HepG2 (cell line): ENCODE measurements at regions not wholly inside any gene's neighbourhood (a gene's known extent, or its start where the extent isn't known, plus 50 kb on each side); places are given as distances from the start of the nearest gene placed in this dataset.

Source experiments
- EED ChIP-seq: sonication (generic); formaldehyde crosslinking; IDR thresholded peaks from 2 replicates; pipeline ENCODE4 v1.5.0; 2020; ENCODE audit warnings: mild to moderate bottlenecking, missing genetic modification reagents
- HNRNPH1 ChIP-seq: fragments of 200-400 bp; formaldehyde crosslinking; optimal IDR thresholded peaks from 2 replicates; pipeline ENCODE3; 2017; ENCODE audit warnings: mild to moderate bottlenecking, low read depth, low read length
- HOXA9 ChIP-seq: sonication (generic); formaldehyde crosslinking; IDR thresholded peaks from 2 replicates; pipeline ENCODE4 v1.8.1; 2022; ENCODE audit warnings: missing genetic modification reagents, mild to moderate bottlenecking, moderate library complexity, borderline replicate concordance
- SMAD9 ChIP-seq: sonication (generic); formaldehyde crosslinking; IDR thresholded peaks from 2 replicates; pipeline ENCODE4 v1.5.1; 2020; ENCODE audit warnings: mild to moderate bottlenecking, missing genetic modification reagents
- SMARCE1 ChIP-seq: fragments of 450-650 bp; IDR thresholded peaks from 2 replicates; pipeline ENCODE4 v1.6.1; 2017; ENCODE audit warnings: borderline replicate concordance
- ZBTB7A ChIP-seq: sonication (generic); formaldehyde crosslinking; IDR thresholded peaks from 2 replicates; pipeline ENCODE4 v1.8.0; 2022; ENCODE audit warnings: mild to moderate bottlenecking, missing genetic modification reagents
- ZNF557 ChIP-seq: sonication (generic); formaldehyde crosslinking; IDR thresholded peaks from 2 replicates; pipeline ENCODE4 v1.4.0; 2020; ENCODE audit warnings: missing genetic modification reagents
- ZNF660 ChIP-seq: sonication (generic); formaldehyde crosslinking; IDR thresholded peaks from 2 replicates; pipeline ENCODE4 v1.5.1; 2020; ENCODE audit warnings: mild to moderate bottlenecking, low read depth, missing genetic modification reagents, borderline replicate concordance
- ZSCAN25 ChIP-seq: sonication (generic); formaldehyde crosslinking; IDR thresholded peaks from 2 replicates; pipeline ENCODE4 v1.8.0; 2022; ENCODE audit warnings: mild to moderate bottlenecking, missing genetic modification reagents
- TF ChIP-seq, protein P1 (sequence below): sonication (generic); formaldehyde crosslinking; IDR thresholded peaks from 2 replicates; pipeline ENCODE4 v1.4.0; 2020; ENCODE audit warnings: missing genetic modification reagents, borderline replicate concordance
- TF ChIP-seq, protein P2 (sequence below): sonication (generic); formaldehyde crosslinking; IDR thresholded peaks from 2 replicates; pipeline ENCODE4 v1.4.0; 2020; ENCODE audit warnings: missing genetic modification reagents
- TF ChIP-seq, protein P3 (sequence below): sonication (generic); formaldehyde crosslinking; IDR thresholded peaks from 2 replicates; pipeline ENCODE4 v1.4.0; 2020; ENCODE audit warnings: mild to moderate bottlenecking, low read depth, missing genetic modification reagents
- TF ChIP-seq, protein P4 (sequence below): sonication (generic); formaldehyde crosslinking; IDR thresholded peaks from 2 replicates; pipeline ENCODE4 v1.4.0; 2020; ENCODE audit warnings: missing genetic modification reagents
- TF ChIP-seq, protein P5 (sequence below): sonication (generic); formaldehyde crosslinking; IDR thresholded peaks from 2 replicates; pipeline ENCODE4 v1.5.1; 2020; ENCODE audit warnings: mild to moderate bottlenecking, missing genetic modification reagents, borderline replicate concordance
- TF ChIP-seq, protein P6 (sequence below): sonication (generic); formaldehyde crosslinking; IDR thresholded peaks from 2 replicates; pipeline ENCODE4 v1.4.0; 2020; ENCODE audit warnings: mild to moderate bottlenecking, low read depth, missing genetic modification reagents

DNA sequence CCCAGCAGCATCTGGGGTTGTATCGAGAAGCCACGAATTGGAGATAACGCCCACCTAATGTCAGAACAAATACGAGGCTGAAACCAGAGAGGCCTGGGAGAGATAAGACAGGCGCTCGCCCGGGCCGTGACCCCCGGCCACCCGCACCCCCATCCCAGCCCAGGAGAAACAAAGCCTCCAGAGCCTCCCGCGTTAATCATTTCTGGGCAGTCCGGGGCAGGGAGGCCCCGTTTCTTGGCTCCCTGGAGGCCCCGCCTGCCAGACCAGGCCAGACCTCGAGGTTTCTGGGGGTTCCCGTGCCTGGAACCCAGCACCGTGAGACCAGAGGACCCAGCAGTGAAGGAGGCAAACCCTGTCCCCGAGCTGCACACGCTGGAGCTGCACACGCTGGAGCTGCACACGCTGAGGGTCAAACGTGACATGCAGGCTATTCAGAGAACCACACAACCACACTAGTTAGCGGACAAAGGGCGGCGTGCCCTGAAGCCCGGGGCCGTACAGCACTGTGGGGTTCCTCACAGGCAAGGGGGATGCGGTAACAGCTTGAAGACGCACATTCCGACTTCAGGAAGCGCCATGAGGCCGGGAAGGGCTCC is 53.4 kb downstream of the FOXL3 start (continued):
- TF ChIP-seq HOXA9 (CRISPR knock-in tag) = no peak
- TF ChIP-seq SMARCE1 = no peak
- no peak for TF ChIP-seq HNRNPH1
- TF ChIP-seq EED (CRISPR knock-in tag) = 0 out of 2 replicates have a peak, but pooled peaks have one; percentile 25
- no peak for TF ChIP-seq ZNF557 (CRISPR knock-in tag)
- no peak for TF ChIP-seq ZNF660
- TF ChIP-seq, protein P1, sequence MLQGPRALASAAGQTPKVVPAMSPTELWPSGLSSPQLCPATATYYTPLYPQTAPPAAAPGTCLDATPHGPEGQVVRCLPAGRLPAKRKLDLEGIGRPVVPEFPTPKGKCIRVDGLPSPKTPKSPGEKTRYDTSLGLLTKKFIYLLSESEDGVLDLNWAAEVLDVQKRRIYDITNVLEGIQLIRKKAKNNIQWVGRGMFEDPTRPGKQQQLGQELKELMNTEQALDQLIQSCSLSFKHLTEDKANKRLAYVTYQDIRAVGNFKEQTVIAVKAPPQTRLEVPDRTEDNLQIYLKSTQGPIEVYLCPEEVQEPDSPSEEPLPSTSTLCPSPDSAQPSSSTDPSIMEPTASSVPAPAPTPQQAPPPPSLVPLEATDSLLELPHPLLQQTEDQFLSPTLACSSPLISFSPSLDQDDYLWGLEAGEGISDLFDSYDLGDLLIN (CRISPR knock-in tag) = no peak
- TF ChIP-seq, protein P2, sequence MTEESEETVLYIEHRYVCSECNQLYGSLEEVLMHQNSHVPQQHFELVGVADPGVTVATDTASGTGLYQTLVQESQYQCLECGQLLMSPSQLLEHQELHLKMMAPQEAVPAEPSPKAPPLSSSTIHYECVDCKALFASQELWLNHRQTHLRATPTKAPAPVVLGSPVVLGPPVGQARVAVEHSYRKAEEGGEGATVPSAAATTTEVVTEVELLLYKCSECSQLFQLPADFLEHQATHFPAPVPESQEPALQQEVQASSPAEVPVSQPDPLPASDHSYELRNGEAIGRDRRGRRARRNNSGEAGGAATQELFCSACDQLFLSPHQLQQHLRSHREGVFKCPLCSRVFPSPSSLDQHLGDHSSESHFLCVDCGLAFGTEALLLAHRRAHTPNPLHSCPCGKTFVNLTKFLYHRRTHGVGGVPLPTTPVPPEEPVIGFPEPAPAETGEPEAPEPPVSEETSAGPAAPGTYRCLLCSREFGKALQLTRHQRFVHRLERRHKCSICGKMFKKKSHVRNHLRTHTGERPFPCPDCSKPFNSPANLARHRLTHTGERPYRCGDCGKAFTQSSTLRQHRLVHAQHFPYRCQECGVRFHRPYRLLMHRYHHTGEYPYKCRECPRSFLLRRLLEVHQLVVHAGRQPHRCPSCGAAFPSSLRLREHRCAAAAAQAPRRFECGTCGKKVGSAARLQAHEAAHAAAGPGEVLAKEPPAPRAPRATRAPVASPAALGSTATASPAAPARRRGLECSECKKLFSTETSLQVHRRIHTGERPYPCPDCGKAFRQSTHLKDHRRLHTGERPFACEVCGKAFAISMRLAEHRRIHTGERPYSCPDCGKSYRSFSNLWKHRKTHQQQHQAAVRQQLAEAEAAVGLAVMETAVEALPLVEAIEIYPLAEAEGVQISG (CRISPR knock-in tag) = no peak
- TF ChIP-seq, protein P3, sequence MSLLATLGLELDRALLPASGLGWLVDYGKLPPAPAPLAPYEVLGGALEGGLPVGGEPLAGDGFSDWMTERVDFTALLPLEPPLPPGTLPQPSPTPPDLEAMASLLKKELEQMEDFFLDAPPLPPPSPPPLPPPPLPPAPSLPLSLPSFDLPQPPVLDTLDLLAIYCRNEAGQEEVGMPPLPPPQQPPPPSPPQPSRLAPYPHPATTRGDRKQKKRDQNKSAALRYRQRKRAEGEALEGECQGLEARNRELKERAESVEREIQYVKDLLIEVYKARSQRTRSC (CRISPR knock-in tag) = no peak
- TF ChIP-seq ZSCAN25 (CRISPR knock-in tag) = peak; percentile 57
- TF ChIP-seq, protein P4, sequence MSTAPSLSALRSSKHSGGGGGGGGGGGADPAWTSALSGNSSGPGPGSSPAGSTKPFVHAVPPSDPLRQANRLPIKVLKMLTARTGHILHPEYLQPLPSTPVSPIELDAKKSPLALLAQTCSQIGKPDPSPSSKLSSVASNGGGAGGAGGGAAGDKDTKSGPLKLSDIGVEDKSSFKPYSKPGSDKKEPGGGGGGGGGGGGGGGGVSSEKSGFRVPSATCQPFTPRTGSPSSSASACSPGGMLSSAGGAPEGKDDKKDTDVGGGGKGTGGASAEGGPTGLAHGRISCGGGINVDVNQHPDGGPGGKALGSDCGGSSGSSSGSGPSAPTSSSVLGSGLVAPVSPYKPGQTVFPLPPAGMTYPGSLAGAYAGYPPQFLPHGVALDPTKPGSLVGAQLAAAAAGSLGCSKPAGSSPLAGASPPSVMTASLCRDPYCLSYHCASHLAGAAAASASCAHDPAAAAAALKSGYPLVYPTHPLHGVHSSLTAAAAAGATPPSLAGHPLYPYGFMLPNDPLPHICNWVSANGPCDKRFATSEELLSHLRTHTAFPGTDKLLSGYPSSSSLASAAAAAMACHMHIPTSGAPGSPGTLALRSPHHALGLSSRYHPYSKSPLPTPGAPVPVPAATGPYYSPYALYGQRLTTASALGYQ (CRISPR knock-in tag) = peak; percentile 38; the same call in 1 of the 2 replicates
- no peak for TF ChIP-seq SMAD9 (CRISPR knock-in tag)
- TF ChIP-seq, protein P5, sequence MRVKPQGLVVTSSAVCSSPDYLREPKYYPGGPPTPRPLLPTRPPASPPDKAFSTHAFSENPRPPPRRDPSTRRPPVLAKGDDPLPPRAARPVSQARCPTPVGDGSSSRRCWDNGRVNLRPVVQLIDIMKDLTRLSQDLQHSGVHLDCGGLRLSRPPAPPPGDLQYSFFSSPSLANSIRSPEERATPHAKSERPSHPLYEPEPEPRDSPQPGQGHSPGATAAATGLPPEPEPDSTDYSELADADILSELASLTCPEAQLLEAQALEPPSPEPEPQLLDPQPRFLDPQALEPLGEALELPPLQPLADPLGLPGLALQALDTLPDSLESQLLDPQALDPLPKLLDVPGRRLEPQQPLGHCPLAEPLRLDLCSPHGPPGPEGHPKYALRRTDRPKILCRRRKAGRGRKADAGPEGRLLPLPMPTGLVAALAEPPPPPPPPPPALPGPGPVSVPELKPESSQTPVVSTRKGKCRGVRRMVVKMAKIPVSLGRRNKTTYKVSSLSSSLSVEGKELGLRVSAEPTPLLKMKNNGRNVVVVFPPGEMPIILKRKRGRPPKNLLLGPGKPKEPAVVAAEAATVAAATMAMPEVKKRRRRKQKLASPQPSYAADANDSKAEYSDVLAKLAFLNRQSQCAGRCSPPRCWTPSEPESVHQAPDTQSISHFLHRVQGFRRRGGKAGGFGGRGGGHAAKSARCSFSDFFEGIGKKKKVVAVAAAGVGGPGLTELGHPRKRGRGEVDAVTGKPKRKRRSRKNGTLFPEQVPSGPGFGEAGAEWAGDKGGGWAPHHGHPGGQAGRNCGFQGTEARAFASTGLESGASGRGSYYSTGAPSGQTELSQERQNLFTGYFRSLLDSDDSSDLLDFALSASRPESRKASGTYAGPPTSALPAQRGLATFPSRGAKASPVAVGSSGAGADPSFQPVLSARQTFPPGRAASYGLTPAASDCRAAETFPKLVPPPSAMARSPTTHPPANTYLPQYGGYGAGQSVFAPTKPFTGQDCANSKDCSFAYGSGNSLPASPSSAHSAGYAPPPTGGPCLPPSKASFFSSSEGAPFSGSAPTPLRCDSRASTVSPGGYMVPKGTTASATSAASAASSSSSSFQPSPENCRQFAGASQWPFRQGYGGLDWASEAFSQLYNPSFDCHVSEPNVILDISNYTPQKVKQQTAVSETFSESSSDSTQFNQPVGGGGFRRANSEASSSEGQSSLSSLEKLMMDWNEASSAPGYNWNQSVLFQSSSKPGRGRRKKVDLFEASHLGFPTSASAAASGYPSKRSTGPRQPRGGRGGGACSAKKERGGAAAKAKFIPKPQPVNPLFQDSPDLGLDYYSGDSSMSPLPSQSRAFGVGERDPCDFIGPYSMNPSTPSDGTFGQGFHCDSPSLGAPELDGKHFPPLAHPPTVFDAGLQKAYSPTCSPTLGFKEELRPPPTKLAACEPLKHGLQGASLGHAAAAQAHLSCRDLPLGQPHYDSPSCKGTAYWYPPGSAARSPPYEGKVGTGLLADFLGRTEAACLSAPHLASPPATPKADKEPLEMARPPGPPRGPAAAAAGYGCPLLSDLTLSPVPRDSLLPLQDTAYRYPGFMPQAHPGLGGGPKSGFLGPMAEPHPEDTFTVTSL (CRISPR knock-in tag) = no peak
- TF ChIP-seq, protein P6, sequence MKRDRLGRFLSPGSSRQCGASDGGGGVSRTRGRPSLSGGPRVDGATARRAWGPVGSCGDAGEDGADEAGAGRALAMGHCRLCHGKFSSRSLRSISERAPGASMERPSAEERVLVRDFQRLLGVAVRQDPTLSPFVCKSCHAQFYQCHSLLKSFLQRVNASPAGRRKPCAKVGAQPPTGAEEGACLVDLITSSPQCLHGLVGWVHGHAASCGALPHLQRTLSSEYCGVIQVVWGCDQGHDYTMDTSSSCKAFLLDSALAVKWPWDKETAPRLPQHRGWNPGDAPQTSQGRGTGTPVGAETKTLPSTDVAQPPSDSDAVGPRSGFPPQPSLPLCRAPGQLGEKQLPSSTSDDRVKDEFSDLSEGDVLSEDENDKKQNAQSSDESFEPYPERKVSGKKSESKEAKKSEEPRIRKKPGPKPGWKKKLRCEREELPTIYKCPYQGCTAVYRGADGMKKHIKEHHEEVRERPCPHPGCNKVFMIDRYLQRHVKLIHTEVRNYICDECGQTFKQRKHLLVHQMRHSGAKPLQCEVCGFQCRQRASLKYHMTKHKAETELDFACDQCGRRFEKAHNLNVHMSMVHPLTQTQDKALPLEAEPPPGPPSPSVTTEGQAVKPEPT (CRISPR knock-in tag) = 0 out of 2 replicates have a peak, but pooled peaks have one; percentile 15
- no peak for TF ChIP-seq ZBTB7A (CRISPR knock-in tag)
